AG08396 (cell line): ENCODE measurements at regions not wholly inside any gene's neighbourhood (a gene's known extent, or its start where the extent isn't known, plus 50 kb on each side); places are given as distances from the start of the nearest gene placed in this dataset.

Source experiments
- DNase-seq: peaks from one replicate; pipeline ENCODE4 v3.0.0; 2012; ENCODE audit warnings: low spot score, mixed read lengths

DNA sequence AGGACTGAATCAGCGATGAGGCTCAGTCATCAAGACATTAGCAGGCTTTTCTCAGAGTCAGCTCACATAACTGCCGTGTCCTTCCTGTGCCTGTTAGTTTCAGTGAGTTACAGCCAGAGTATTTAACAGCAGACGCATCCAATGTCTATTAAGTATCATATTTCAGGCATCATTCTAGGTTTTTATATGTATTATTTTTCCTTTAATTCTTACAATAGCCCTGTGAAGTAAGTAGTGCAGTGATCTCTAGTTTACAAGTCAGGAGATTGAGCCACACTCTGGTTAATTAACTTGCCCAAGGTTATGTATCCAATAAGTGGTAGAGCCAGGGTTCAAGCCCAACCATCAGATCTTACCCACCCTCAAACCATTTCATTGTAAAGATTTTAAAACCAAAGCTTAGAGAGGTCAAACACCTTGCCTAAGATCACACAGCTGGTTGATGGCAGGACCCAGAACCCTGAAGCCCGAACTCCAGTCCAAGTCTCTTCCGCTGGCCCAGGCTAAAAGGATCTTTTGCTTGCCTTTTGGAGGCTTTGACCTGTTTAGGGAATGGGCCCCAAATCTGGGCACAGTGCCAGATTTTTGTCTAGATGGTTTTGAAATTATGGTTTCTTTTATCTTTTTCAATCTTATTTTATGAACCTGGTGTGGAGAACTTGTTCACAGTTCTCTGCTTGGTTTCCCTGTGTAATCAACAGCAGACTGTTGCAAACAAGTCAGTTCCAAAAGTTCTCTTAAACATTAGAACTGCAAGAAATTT is 261.2 kb upstream of the CLINT1 start:
- no peak for DNase-seq

DNA sequence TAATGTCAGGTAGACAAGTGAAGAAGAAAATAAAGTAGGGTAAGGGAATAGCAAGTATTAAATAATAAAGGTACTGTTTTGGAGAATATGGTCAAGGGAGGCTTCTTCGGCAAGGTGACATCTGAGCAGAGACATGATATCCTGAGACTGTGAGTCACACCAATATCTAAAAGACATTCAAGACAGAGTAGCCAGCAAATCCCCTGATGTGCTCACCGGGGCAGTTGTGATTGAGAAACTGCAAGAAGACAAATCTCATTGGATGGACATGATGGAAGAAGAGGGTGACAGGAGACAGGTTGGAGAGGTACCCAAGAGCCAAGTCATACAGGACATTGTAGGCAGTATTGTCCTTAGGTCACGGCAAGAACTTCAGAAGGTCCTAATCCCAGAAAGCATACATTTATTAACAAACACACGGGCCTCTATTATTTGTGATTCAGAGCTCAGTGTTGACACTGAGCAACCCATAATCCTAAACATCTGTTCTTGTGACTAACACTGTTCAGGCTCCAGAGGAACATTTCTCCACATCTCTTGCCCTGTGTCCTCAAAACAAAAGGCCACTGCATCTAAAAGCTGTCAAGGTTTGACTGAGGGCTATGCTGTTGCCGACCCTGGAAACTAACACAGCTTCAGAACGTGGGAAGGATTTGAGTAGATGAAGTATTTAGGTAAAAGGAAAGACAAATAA is 258.7 kb upstream of the CLINT1 start:
- no peak for DNase-seq

DNA sequence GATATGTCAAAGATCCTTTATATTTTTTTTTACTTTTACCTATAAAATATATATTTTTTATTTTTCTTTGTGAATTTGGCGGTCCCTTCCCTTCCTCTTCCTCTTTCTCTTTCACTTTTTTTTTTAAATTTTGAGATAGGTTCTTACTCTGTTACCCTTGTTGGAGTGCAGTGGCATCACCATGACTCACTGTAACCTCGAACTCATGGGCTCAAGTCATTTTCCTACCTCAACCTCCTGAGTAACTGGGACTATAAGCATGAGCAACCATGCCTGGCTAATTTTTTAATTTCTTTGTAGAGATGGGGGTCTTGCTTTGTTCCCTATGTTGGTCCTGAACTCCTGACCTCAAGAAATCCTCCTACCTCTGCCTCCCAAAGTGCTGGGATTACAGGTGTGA is 258.0 kb upstream of the CLINT1 start:
- no peak for DNase-seq

DNA sequence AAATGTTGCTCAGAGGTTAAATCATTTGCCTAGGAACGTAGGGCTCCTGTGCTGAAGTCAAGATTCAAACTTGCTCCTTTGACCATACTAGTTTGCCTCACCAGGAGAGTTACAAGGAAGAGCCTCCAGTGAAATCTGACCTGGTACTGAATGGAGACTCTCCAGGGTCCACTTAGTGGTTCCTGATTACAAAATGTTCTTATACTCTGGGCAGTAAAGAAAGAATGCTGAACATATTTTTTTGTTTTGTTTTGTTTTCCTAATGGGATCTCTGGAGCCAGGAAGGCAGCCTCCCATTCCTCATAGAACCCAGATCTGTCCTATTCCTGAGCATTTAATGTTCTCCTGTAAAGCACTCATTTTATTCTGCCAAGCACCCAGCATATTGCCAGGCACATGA is 256.5 kb upstream of the CLINT1 start:
- DNase-seq = no peak

DNA sequence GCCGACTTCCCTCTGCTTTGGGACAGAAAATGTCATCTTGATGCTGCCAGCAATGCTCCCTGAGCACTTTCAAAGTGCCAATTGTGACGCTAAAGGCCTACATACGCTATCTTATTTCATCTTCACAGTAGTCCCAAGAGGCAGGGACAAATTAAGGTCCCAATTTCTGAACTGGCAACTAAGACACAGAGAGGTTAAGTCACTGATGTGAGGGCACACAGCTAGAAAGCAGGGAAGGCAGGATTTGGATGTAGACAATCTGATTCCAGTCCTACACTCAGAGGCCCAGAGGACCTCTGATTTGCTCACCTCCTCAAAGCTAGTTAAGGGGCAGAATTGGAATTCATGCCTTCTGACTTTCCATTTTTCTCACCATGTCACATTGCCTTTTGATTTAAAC is 249.2 kb upstream of the CLINT1 start:
- DNase-seq = no peak

DNA sequence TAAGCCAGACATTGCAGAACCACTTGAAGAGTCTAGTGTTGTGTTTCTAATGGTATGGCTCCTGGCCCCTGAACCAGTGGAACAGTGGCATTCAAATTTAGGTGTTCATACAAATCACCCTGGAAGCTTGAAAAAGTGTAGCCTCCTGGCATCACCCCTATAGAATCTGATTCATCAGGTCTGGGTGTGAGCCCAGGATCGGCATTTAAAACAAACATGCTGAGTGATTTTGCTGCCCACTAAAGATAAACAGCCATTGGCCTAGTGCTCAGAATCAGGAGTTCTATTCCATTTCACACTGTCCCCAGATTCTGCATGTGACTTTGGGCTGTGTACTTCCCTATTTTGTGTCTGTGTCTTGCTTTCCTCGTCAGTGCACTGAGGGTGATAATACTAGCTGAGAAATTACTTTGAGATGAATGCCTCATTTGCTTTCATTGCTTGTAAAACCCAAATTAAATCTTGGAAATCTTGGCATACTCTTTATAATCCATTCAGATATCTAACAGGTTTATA is 241.5 kb upstream of the CLINT1 start:
- DNase-seq = no peak

DNA sequence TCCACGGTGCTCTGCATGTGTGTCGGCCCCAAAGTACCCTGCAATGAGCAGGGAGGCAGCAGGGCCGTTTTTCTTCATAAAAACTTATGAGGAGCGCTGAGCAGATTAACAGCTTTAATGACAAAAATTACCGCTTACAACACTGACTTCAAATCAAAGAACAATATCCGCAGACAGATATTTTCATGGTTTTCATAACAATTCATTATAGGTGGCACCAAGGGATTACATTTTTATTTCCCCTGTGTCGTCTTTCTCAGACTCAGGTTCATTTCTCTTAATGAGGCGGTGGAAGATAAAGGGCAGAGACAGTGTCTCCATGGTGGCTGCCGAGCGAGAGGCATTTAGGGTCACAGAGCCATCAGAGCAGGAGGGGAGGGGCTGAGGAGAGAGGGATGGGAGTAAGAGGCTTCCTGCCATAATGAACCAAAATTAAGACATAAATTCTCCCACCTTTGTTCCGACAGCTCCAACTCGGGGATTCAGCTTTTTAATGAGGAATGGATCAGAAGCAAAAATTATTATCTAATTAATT is 240.7 kb upstream of the CLINT1 start:
- DNase-seq = no peak

DNA sequence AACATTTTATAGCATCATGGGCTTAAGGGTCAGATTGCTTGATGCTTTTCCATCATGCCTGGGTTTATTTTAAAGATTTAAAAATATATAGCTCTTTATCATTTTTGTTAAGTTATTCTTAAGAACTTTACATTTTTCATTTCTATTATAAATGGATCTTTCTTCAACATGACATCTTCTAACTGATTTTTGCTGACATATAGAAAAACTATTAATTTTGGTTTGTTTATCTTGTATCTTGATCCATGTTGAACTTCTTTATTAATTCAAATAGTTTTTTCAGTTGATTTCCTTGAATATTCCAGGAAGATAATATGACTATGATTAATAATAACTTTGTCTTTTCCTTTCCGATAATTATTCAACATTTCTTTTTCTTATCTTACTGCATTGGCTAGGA is 237.9 kb upstream of the CLINT1 start:
- DNase-seq = no peak

DNA sequence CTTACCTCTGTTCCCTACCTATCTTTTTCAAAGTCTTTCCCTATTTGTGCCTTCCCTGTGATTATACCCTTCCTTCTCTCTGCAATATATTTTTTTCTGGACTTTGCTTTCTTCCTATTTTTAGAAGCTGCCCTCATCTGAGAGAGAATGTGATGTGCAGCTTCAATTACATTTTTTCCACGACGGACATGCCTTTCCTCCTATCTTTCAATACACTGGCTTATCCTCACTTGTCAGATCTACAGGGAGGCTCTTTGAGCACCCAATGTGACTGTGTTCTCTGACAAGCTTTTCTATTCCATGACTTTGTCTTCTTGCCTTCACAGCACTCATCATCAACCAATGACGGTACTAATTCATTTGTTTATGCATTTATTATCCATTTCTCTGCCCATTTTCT is 227.9 kb upstream of the CLINT1 start:
- no peak for DNase-seq

DNA sequence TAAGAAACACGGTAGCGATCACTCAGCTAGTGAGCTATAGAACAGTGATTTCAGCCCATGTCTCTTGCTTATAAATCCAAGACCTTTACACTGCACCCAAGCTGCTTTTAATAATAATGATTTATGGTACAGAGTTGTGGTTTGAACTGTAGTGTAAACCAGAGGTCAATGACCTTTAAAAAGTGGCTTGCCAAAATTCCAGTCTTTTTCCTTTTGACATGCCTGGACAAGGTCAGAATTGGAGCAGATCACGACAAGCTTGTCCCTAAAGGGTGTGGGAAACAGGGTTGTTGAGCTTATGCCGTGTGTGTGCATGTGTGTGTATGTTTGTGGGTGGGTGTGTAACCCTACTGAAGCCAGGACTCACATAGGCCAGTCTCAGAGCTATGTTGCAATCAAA is 225.3 kb upstream of the CLINT1 start:
- no peak for DNase-seq

DNA sequence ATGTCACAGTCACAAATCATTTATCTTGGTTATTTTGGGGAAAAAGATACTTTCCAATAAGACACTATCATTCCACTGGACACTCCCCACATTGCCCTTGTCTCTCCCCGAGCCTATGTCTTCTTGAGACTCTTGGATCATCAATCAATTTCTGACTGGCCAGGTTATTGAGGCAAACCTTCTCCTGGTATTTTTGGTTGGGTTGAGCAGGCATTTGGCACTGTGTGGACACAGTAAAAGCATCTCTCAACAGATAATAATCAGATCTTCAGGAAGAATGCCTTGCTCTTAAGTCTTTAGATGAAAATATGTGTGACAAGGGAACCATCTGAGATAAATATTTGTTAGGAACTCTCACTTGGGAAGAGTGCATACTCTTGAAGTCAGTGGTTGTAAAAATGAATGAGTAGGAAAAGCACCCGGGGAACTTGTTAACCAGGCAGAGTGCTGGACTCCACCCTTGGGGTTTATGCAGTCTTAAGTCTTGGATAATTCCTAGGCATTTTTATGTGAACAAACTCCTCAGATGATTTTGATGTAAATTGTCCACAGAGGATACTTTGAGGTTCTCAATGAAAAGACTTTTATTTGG is 223.8 kb upstream of the CLINT1 start:
- no peak for DNase-seq

DNA sequence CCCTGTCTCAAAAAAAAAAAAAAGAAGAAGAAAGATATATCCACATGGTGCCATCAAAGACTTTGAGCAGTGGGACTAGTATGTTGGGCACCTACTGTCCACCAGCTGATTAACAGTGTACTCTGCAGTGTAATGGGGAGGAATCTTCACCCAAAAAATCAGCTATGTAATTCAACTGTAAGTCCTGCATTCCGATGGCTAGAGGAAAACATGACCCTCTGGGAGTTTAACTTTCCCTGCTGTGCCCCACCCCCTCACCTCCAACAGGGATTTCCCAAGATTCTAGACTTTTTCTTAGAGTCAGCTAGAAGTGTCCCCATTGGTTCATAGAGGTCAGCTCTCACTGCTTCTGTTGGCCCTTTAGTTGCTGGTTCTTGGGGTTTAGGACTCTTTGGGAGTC is 221.2 kb upstream of the CLINT1 start:
- DNase-seq = no peak

DNA sequence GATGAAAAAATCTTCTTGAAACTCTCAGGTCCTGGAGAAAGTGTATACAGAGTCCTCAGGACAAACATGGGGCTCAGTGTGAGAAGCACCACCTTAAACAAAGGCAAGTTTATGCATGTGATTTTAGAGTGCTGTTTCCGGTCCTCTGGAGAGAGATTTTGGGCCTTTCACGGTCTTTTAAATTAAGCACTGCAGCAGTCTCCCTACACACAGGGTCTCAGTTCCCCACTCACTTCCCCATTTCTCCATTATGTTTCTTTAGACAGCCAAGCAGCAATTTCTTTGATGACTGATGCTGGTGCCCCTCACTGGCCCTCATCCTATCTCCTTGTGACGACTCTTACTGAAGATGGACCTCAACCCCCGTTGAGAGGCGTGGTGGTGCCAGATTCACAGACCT is 220.2 kb upstream of the CLINT1 start:
- DNase-seq = no peak

DNA sequence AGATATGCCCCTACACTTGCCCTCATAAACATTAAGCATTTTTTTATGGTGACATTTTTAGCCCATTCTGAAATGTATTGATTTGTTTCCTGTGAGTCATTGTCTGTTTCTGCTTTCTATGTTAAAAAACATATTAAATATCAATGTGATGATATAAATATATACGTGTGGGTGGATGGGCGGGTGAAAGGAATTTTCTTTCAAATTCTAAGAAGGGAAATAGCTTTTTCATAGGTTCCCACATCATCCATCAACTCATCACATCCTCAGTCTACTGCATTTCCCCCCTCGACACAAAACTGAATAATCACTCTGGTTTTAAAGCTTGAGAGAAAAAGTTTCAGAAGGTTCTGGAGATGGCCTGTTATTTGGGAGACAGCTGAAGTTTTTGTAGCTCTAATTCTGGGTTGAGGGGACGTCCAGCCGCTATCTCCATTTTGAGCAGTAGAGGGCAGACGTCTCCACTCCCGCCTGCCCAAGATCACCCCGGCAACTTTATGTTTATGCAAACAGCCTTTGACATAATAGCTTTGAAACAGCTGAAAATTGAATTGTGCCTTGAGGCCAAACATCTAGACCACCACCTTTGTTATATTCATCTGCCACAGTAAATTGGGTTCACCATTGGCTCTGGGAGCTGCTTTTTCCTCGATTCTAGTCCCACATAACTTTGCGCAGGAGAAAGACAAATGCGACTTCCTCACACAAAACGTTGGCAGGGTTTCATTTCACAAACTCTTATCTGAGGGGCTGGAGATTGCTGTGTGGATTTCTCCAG is 216.2 kb upstream of the CLINT1 start:
- DNase-seq = peak; percentile 67

DNA sequence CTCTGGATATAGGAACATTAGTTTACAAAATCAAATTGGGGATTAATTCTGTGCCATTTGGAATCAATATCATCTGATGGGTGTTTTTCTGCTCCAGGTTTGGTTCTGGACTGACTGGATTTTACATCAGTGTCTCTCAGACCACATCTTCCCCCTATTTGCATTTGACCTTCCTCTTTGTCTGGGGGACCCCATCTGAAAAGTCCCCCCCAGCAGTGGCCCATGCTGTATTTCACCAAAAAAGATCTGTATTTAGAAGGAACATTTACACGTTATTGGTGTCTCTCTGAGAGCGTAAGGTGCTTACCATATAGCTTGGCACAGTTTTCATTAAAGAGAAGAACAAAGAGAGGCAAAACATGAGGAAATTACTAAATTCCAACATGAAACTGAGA is 215.6 kb upstream of the CLINT1 start:
- DNase-seq = no peak

DNA sequence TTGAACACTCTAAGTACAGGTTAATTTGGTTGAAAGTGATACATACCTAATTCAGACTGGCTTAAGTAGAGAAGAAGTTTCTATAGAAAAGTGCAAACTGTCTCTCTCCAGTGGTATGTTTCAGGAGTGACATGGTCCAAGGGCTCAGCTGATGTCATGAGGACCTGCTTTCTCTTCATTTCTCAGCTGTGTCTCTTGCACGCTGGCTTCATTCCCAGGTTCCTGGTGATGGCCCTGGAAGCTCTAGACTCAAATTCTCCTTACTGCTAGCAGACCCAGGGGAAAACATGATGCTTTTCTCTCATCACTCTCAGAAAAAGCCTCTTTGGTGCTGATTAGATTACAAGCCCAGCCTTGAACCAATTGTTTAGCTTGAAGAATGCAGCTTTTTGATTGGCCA is 211.9 kb upstream of the CLINT1 start:
- no peak for DNase-seq

DNA sequence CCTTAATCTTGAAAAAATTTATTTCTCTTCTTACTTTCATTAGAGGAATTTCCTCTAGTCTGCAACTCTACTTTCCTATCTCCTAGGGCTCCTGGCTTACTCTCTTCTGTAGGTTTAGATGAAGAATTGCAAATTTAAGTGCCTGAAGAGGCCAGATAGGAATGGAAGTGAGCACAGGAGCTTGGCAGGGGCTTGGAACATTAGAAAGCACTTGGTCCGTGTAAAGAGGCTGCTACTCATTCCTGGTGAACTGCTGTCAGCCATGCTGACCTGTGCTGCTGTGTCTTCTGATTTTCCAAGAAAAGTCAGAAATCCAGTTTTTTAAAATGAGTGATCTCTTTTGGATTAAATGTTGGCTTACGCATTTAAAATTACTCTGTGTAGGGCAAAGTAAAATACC is 210.9 kb upstream of the CLINT1 start:
- no peak for DNase-seq

DNA sequence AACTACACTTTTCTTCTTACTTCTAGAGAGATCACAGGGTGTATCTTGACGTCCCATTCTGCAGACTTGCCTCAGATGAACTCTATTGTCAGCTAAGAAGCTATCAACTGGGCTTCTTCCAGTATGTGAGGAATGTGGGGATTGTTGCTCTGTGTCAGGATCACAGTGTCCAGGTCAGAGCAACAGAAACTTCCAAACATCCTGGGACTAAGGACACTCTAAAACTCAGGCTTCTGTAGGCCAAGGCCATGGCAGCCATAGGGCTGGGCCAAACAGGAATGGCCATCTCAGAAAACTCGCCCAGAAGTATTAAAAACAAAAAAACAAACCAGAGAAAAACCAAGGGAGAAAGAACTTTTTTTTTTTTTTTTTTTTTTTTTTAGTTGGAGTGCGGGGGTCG is 210.0 kb upstream of the CLINT1 start:
- DNase-seq = no peak

DNA sequence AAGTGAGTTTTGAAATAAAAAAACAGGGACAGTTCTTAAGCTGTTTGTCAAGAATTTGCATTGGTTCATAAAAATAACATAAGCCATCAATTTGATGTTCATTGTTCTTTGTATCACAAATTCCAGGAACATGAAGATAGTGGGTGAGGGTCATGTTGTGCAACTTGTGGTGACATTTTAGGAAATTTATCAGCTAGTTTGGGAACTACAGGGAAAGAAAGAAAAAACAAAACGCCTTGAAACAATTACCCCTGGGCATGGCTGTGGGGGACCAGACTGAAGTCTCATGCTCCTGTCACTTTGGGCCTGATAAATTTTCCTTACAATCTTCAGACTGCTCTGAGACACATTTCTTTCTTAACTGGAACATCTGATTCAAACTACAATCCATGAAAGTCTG is 207.1 kb upstream of the CLINT1 start:
- DNase-seq = no peak

DNA sequence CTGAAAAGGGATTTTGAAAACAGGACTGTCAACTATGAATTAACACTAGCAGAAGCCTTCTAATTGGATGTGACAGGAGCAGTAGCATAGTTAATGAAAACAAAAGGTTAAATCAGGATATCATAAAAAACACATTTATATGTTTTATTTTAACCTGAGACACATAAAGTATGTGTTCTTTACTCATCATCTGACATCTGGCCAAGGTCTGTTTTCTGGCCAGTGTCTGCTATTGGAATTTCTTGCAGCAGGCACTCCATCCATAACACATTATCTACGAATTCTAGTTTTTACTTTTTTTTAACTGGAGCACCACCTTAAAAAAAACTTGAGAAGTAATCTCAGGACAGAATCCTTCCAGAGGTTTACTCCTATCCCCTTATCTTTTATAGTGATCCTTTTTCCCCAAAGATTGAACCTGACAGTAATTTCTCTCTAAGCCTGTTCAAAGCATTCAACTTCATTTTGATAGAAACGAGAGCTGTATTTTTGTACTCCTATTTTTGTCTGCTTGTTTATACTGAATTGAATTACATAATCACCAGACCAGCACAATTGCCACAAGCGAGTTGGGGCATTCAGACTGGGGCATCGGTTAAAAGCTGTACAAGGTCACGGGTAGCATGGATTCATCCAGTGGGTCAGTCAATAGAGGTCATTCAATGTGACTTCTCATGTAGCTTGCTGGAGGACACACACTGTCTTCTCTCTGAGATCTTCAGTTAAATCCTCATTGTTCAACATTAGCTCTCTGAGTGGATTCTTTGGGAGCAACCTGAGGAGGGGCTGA is 205.6 kb upstream of the CLINT1 start:
- no peak for DNase-seq

DNA sequence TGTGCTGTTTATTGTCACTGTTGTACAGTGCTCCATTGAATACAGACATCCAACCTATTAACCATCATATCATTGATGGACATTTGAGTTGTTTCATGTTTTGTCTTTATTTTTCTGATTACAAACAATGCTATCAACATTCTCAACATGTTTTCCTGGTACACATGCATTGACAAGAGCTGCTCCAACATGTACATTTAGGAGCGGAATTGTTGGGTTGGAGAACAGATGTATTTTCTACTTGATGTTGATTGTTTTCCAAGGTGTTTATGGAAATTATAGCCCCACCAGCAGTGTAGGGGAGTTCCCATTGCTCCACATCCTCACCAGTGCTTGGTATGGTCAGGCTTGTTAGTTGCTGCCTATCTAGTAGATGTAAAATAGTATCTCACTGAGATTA is 204.1 kb upstream of the CLINT1 start:
- DNase-seq = no peak

DNA sequence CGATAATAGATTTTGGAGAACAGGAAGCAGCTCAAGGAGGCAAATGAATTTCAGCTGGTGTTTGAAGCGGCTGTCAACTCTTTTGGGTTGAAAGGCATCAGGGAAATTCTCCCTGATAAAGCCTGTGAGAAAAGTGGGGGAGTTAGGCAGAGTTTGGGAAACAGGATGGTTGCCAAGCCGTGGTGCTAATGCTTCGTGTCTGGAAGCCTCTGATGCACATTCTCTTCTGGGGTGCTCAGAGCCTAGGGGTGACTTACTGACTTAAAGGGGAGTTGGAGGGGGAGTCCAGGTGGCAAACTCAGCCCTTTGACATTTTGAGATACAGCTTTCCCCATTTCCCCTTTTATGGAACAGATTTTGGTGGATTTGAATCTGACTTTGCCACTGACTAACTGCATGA is 202.5 kb upstream of the CLINT1 start:
- DNase-seq = no peak
